Karpas-422 (cell line): ENCODE measurements at regions not wholly inside any gene's neighbourhood (a gene's known extent, or its start where the extent isn't known, plus 50 kb on each side); places are given as distances from the start of the nearest gene placed in this dataset.

ENCODE experiments used
- DNase-seq: peaks from one replicate; pipeline ENCODE4 v3.0.0-alpha.2; 2015
- H2AFZ ChIP-seq: fragments of 200-600 bp; sonication (generic); 2 replicates; pipeline ENCODE4 v1.6.1; 2014; ENCODE audit warnings: antibody characterized with exemption, low read length, mixed read lengths
- H3K27ac ChIP-seq: fragments of 200-600 bp; sonication (generic); 2 replicates; pipeline ENCODE4 v1.5.1; 2014; ENCODE audit warnings: mild to moderate bottlenecking, low read length, moderate library complexity
- H3K27me3 ChIP-seq: fragments of 200-600 bp; sonication (generic); 2 replicates; pipeline ENCODE4 v1.6.1; 2014; ENCODE audit warnings: low read length, mixed read lengths
- H3K36me3 ChIP-seq: fragments of 200-600 bp; sonication (generic); 2 replicates; pipeline ENCODE4 v1.6.1; 2014; ENCODE audit warnings: low read length, mixed read lengths; ENCODE audit not compliant: insufficient read depth
- H3K4me1 ChIP-seq: fragments of 200-600 bp; sonication (generic); 2 replicates; pipeline ENCODE4 v1.6.1; 2014; ENCODE audit warnings: mild to moderate bottlenecking, low read length, mixed read lengths
- H3K4me2 ChIP-seq: fragments of 200-600 bp; sonication (generic); 2 replicates; pipeline ENCODE4 v1.6.1; 2014; ENCODE audit warnings: low read length, low read depth, mild to moderate bottlenecking; ENCODE audit not compliant: poor library complexity, severe bottlenecking
- H3K4me3 ChIP-seq: fragments of 200-600 bp; sonication (generic); 2 replicates; pipeline ENCODE4 v1.5.1; 2014; ENCODE audit warnings: mild to moderate bottlenecking, antibody characterized with exemption, low read length, mixed read lengths
- H3K79me2 ChIP-seq: fragments of 200-600 bp; sonication (generic); 2 replicates; pipeline ENCODE4 v1.6.1; 2014; ENCODE audit warnings: mild to moderate bottlenecking, low read length, mixed read lengths
- H3K9ac ChIP-seq: fragments of 200-600 bp; sonication (generic); 2 replicates; pipeline ENCODE4 v1.6.0; 2014; ENCODE audit warnings: low read length
- H3K9me2 ChIP-seq: fragments of 200-600 bp; sonication (generic), shearing (Covaris generic); replicated peaks from 2 replicates; pipeline ENCODE4 v1.6.0; 2014; ENCODE audit warnings: mild to moderate bottlenecking, low read length, moderate library complexity; ENCODE audit not compliant: insufficient read depth
- H3K9me3 ChIP-seq: fragments of 300-700, 200-600 bp; sonication (generic); 2 replicates; pipeline ENCODE4 v1.6.1; 2014; ENCODE audit warnings: low read length, mixed read lengths
- H4K20me1 ChIP-seq: fragments of 200-600 bp; sonication (generic); 2 replicates; pipeline ENCODE4 v1.6.1; 2014; ENCODE audit warnings: mild to moderate bottlenecking, antibody characterized with exemption, low read length, low read depth; ENCODE audit not compliant: insufficient read depth

DNA sequence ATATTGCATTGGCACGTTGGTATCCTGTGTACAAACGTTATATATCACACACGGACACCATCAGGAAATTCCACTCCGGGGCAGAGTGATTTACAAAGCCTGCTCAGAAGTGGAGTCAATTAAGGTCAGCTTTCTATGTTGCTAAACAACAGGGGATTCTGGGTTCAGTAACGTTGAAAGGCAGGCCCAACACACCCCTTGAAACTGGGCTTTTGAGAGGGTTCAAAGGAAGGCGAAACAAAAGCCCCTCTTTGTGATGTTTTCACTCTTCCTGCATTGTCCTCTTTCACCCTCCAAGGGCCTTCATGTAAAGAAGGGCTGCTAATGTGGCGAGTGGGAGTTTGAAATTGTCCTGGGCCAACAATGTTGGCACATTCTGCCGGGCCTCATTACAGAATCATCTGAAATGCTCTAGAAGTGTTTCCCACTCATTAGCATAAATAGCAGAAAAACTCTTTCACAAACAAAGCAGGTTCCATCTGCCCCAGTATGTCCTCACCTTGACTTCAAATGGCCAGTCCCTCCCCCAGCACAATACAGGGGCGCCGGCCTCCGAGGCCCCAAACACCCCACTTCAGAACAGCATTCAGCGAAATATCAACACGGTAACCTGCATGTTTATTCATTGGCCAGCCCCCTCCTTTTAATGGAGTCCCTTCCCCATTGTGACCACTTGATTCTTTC lies 76.4 kb downstream of the HES1 start:
- Histone ChIP-seq H3K79me2 (no peaks in the 10 kb centered on the region), H4K20me1 (no peaks in the 10 kb centered on the region), H2AFZ (no peak overlapping the region), H3K27ac (no peak overlapping the region), H3K4me3 (no peak overlapping the region), H3K4me2 (no peak overlapping the region), H3K4me1 (no peaks in the 10 kb centered on the region), H3K9me3 (no peaks in the 10 kb centered on the region), H3K9me2 (no peaks in the 10 kb centered on the region), H3K27me3 (no peaks in the 10 kb centered on the region), H3K36me3 (no peaks in the 10 kb centered on the region), H3K9ac (no peak overlapping the region)
- DNase-seq: no peak

DNA sequence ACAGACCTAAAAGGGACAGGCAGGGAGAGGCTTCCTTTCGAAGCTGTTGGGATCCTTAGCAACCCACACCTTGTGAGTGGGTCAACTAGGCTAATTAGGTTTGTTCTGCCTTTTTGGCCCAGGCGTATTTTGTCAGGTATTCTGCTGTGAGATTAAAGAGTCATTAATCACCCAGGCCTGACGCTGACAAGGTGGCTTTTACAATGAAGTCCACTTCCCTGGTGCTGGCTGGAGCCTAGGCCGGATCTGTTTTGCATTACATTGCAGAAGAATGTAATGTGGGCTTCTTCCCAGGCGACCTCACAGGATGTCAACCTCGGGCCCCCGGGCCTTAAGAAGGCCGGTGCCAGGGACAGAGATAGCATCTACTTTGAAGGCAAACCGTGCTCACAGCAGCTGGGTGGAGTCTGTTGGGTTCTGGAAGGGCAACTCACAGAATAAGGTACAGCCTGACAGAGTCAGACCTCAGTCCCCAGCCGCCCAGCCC lies 76.9 kb downstream of the HES1 start:
- H3K9ac ChIP-seq: no peak overlapping the region
- no peaks in the 10 kb centered on the region for H3K4me1 ChIP-seq
- H3K4me3 ChIP-seq: no peak overlapping the region
- DNase-seq: no peak
- H3K9me2 ChIP-seq: no peaks in the 10 kb centered on the region
- no peaks in the 10 kb centered on the region for H3K79me2 ChIP-seq
- H3K9me3 ChIP-seq: no peaks in the 10 kb centered on the region
- no peak overlapping the region for H3K27ac ChIP-seq
- H3K36me3 ChIP-seq: no peaks in the 10 kb centered on the region
- no peak overlapping the region for H3K4me2 ChIP-seq
- no peaks in the 10 kb centered on the region for H3K27me3 ChIP-seq
- H4K20me1 ChIP-seq: no peaks in the 10 kb centered on the region
- H2AFZ ChIP-seq: no peak overlapping the region

DNA sequence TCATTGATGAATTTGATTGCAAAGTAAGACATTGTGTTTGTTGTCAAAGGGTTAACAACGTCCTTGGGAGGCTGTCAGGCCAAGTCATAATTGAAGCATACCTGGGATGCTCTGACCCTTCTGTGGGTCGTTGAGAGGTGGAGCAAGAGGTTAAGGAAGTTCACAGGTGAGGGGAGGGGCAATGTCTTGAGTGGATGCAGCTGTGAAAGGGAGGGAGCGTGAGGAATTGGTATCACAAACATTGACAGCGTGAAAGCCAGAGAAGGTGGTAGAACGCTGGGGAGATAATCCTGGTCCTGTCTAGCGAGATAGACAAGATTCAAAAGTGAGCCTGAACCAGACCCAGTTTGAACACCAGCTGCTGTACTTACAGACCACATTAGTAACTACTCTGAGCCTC lies 79.4 kb downstream of the HES1 start:
- Histone ChIP-seq H3K79me2 (no peaks in the 10 kb centered on the region), H3K4me3 (no peak overlapping the region), H3K27ac (no peak overlapping the region), H3K9me2 (no peaks in the 10 kb centered on the region), H3K4me2 (no peak overlapping the region), H3K4me1 (no peaks in the 10 kb centered on the region), H3K27me3 (no peaks in the 10 kb centered on the region), H4K20me1 (no peaks in the 10 kb centered on the region), H3K9ac (no peak overlapping the region), H3K9me3 (no peaks in the 10 kb centered on the region), H2AFZ (no peak overlapping the region), H3K36me3 (no peaks in the 10 kb centered on the region)
- no peak for DNase-seq

DNA sequence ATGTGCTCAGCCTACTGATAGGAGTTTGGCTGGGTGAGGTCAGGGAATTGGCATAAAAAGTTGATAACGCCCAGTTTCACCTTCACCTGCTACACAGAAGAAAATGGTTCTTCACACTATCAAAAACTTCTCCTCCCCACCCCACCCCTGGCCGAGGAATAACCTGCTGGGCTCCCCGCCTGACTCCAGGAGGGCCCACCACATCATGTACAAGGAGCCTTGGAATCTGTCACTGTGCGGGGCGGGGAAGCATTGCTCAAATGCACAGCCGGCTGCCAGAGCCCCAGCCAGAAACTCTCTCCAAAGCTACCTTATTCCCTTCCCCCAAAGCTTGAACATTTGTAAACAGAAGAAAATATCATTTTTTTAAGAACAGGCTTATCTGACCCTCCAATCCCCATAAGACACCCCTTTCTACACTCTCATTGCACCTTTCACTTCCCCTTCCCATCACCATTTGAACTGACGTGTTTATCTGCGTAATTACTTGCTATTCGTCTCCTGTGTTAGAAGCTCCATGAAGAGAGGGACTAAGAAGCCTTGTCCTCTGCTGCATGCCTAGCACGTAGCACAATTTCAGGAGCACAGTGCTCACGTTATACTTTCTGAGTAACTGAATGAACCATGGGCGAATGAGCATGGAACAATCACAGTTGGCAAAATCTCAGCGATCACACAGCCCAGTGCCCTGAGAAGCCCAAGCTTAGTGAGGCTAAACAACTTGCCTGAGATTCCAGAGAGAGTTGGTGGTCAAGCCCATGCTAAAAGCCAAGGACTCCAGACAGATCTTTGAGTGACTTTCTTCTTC lies 82.9 kb downstream of the HES1 start:
- Histone ChIP-seq H4K20me1 (no peaks in the 10 kb centered on the region), H3K4me3 (no peak overlapping the region), H3K9me2 (no peaks in the 10 kb centered on the region), H3K79me2 (no peaks in the 10 kb centered on the region), H3K36me3 (no peaks in the 10 kb centered on the region), H3K4me2 (no peak overlapping the region), H3K9me3 (no peaks in the 10 kb centered on the region), H3K4me1 (no peaks in the 10 kb centered on the region), H3K27ac (no peak overlapping the region), H2AFZ (no peak overlapping the region), H3K9ac (no peak overlapping the region), H3K27me3 (no peaks in the 10 kb centered on the region)
- no peak for DNase-seq

DNA sequence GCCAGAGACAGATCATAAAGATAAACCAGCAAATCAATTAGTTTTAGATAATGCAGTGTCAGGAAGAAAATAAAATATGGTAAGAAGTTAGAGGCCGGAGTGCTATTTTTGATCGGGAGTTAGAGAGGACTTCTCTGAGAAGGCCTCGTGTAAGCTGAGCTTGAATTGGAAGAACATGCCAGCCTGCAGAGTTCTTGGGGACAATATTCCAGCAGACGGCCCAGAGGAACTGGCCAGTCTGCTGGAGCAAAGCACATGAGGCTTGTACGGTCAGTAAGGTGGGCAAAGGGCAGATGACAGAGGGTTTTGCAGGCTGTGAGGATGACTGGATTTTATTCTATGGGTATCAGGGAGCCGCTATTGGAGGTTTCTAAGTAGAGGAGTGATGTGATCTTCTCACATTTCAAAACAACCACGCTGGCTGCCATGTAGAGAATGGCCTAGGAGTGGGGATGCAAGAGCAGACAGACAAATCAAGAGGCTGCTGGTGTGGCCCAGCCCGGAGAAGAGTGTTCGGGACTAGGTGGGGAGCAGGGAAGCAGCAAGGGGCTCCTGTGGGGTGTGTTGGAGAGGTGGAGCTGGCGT lies 84.0 kb downstream of the HES1 start:
- Histone ChIP-seq H3K27ac (no peak overlapping the region), H3K79me2 (no peaks in the 10 kb centered on the region), H3K36me3 (no peaks in the 10 kb centered on the region), H4K20me1 (no peaks in the 10 kb centered on the region), H3K4me1 (no peaks in the 10 kb centered on the region), H3K9me2 (no peaks in the 10 kb centered on the region), H3K9ac (no peak overlapping the region), H3K9me3 (no peaks in the 10 kb centered on the region), H3K4me3 (no peak overlapping the region), H3K27me3 (no peaks in the 10 kb centered on the region), H3K4me2 (no peak overlapping the region), H2AFZ (no peak overlapping the region)
- no peak for DNase-seq

DNA sequence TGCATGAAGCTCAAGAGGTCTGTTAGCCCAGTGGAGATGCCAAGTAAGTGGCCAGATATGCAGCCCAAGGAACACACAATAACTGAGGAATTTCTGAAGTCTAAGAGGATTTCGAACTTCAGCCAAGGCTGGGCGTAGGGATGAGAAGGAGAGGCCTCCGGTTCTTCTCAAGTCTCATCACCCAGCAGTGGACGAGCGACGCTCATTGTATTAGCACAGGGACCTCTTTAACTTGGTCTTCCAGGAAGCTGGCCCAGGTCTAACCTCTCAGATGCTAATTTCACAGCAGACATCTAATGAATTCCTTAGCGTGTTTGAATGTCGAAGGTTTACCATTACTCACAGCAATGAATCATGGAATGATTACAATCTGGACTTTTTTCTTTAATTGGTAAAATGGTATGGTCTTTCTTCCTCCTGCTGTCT lies 85.0 kb downstream of the HES1 start:
- Histone ChIP-seq H2AFZ (no peak overlapping the region), H3K9ac (no peak overlapping the region), H3K9me2 (no peaks in the 10 kb centered on the region), H3K9me3 (no peaks in the 10 kb centered on the region), H3K4me1 (no peaks in the 10 kb centered on the region), H3K27ac (no peak overlapping the region), H3K4me2 (no peak overlapping the region), H4K20me1 (no peaks in the 10 kb centered on the region), H3K4me3 (no peak overlapping the region), H3K27me3 (no peaks in the 10 kb centered on the region), H3K79me2 (no peaks in the 10 kb centered on the region), H3K36me3 (no peaks in the 10 kb centered on the region)
- no peak for DNase-seq

DNA sequence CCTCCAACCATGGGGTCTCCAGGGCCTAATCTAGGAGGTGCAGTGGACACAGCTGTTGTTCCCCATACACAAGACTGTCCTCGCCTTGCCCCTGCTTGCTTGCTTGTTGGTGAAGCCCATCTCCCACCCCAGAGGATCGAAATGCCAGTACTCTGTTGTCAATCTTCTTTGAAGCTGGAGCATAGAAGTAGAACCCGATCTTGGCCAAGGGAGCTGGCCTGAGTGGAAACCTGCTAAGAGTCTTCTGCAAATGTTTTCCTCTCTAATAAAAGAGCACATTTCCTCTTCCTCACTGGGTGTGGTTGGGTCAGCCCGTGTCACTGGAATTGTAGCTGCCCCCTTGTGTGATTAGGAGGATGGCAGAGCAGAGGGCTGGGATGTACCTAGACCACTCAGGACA lies 85.4 kb downstream of the HES1 start:
- Histone ChIP-seq H3K27me3 (no peaks in the 10 kb centered on the region), H4K20me1 (no peaks in the 10 kb centered on the region), H3K9ac (no peak overlapping the region), H3K4me3 (no peak overlapping the region), H3K4me2 (no peak overlapping the region), H3K9me3 (no peaks in the 10 kb centered on the region), H3K9me2 (no peaks in the 10 kb centered on the region), H2AFZ (no peak overlapping the region), H3K36me3 (no peaks in the 10 kb centered on the region), H3K79me2 (no peaks in the 10 kb centered on the region), H3K27ac (no peak overlapping the region), H3K4me1 (no peaks in the 10 kb centered on the region)
- no peak for DNase-seq

DNA sequence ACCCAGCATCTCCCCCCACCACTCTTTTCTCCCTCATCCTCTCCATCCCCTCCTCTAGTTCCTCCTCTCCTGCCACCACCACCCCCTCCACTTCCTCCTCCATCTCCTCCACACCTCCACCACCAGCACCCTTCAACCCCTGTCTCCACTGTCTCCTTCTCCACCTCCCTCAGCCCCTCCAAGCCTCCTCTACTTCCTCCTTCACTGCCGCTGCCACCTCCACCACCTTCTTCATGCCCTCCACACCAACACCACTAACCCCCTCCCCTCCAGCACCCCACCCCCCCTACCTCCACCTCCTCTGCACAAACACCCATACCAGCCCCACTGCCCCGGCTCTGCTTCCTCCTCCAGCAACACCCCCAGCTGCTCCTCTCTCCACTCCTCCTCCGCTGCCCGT lies 88.0 kb downstream of the HES1 start:
- Histone ChIP-seq H4K20me1 (no peaks in the 10 kb centered on the region), H3K9ac (no peak overlapping the region), H3K4me1 (no peaks in the 10 kb centered on the region), H3K9me3 (no peaks in the 10 kb centered on the region), H3K27me3 (no peaks in the 10 kb centered on the region), H3K9me2 (no peaks in the 10 kb centered on the region), H3K36me3 (no peaks in the 10 kb centered on the region), H3K27ac (no peak overlapping the region), H2AFZ (no peak overlapping the region), H3K79me2 (no peaks in the 10 kb centered on the region), H3K4me2 (no peak overlapping the region), H3K4me3 (no peak overlapping the region)
- DNase-seq: no peak
